GM18508 (cell line): ENCODE measurements at regions not wholly inside any gene's neighbourhood (a gene's known extent, or its start where the extent isn't known, plus 50 kb on each side); places are given as distances from the start of the nearest gene placed in this dataset.

ENCODE experiments used
- ATAC-seq: cut with Tn5 transposase; IDR thresholded peaks from one replicate; pipeline ENCODE4 v1.9.1; 2021; ENCODE audit warnings: moderate number of reproducible peaks; ENCODE audit not compliant: insufficient read depth, unreplicated experiment

DNA sequence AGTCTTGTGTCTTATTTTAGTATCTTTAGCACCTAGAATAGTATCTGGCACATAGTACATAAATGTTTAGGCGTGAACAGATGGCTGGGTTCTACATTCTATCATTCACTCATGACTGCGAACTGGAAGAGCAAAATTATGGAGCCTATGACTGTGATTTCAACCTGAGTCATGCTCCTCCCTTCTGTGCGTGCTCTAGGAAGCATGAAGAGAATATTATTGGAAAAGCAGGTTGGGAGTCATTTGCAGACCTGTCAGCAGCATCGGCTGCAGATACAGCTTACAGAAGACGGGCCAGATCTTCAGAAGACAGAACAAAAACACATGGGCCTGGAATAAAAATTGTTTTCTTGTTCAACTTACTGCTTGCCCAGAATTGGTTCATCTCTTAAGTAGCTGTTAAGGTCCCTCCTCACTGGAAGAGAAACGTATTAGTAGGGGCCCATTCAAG is 344.0 kb upstream of the USP24 start:
- no peak for ATAC-seq

DNA sequence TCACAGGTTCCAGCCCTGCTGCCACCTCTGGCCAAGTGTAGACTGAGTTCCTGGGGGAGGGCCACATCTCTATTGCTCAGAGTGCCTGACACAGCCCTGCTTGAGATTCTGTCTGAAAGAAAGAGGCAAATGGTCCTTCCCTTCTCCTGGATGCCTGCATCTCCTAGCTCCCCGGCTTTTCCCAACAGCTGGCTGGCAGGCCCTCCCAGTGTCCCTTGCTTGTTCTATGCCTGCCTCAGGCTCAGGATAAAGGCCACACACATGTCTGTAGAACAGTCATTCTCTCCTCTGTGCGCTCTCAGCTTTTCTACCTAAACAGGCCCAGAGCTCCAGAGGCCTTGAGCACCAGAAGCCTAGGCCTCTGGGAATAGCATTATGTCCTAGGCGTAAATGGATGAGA is 343.4 kb upstream of the USP24 start:
- no peak for ATAC-seq

DNA sequence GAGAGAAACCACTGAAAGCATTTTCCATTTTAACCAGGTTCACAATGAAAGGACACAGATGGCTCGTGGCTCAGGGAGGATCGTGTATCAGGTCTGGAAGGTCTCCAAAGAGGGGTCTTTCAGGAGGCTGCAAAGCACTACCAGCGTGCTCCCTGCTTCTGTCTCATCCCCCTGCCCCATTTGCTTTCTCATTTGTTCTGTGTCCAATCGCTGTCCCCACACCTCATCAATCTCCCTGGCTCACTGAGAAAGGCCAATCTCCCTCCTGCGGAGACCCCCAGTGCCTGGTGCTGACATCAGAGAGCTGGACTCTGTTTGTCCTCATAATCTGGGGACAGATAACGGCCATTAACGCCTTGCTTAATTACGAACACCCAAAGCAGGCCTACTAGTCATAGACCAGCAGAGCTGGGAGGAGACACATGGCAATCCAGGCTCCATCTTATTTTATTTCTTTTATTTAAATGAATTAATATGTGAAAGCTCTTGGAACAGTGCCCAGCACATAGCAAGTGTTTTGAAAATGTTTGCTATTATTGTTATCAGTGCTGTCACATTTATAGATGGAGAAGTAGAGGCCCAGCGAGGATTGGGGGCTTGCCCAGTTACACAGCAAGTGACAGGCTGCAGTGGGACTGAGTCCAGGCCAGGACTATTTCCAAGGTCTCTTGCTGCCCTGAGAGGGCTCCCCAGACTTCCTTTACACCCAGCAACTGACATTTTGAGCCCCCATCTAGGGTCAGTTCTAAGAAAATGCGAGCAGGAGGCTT is 341.0 kb upstream of the USP24 start:
- no peak for ATAC-seq

DNA sequence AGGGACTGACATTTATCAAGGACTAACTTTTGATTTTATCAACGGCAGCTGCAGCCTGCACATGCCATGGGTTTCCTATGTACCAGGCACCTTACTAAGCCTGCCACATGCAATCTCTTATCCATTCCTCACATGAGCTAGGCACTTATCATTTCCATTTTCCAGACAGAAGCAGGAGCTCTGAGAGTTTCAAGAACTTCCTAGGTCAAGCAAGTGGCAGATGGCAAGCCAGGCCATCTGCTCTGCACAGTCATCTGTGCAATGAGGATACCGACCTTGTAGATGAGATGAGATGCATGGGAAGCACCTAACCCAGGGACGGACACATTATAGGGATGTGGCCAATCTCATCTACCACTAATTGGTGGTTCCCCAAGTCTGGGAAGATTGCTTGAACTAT is 339.4 kb upstream of the USP24 start:
- no peak for ATAC-seq

DNA sequence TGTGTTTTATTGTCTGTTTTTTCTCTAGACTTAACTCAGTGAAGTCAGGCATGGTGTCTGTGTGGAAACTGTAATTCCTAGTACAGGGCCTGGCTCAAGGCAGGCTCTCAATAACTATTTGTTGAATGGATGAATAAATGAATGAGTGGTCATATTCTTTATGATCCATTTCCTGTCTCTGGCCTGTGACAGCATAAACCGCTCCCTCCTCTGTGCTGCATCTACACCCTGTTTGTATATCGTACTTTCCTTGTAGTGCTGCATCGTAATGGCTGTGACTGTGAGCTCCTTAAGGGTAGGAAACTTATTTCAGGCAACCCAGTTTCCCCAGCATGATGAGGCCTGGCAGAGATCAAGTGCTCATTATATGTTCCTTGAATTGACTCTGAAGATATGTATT is 337.5 kb upstream of the USP24 start:
- no peak for ATAC-seq

DNA sequence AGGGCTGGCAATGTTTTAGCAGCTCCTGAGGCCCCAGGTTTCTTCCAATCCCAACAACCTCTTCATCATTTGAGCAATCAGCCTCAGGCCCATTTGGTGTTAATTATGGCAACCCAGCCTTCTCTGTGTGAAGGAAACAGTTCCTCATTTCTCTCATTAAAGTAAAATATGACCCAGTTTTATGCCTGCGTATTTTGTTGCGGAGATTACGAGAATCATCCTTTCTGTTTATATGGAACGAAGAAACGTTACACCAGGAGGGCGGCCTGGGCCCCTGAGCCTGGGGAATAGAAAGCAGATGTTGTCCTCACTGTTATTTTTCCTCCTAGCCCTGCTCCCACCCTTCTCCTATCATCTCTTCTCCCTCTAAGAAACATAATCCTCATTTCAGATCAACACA is 332.2 kb upstream of the USP24 start:
- no peak for ATAC-seq

DNA sequence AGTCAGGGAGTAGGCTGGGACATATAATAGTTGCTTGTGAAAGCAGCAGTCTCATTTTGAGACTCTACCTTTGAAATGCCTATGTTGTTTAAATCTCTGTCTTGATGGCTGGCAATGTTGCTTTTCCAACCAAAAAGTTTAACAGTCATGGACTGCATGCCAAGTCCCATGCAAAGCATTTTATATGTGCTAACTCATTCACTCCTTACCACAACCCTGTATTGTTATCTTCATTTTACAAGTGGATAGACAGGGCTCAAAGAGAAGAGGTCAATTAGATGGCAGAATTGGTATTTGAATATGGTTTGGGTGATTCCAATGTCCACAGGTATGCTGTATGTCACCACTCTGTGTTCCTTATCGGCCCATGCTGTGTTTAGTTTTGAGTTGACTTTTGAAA is 331.4 kb upstream of the USP24 start:
- no peak for ATAC-seq

DNA sequence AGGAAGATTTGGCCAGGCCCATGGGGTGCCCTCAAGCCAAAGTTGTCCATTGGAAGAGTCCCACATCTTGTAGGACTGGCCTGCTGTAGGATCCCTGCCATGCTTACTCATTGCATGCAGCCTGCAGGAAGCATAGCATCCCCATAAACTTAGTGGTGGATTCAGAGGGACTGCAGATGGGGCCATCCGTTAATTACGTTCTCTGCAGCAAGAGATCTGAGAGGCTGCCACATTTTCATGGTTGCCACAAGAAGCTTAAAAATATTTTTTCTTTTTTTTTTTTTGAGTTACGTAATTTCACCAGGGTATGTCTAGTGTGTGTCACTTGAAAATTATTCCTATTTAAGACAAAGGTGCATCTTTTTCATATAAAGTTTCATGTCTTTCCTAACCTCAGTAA is 329.7 kb upstream of the USP24 start:
- ATAC-seq, result no peak

DNA sequence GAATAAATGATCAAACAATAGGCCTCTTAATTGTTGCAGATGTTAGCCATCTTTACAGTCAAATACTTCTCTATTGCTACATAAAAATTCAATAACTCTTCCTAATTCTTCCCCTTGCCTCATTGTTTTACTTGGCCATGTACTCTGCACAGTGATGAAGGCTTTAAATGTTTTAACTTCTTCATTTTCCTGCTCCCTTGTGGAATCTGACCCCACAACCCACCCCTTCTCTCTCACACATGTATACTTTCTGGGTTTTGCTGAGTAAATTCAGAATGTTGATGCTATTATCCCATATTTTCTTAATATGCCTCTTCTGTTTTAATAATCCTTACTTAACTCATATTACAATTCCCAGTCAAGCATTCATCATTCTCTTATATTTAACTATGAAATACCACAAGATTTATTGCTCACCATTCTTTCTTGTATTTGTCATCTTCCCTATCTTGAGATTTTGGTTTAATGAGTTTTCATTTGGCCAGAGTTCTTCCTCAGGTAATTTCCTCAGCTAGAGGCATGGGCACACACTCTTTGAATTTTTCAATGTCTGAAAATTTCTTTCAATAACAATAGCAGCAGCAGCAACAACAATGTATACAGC is 327.8 kb upstream of the USP24 start:
- ATAC-seq, result no peak

DNA sequence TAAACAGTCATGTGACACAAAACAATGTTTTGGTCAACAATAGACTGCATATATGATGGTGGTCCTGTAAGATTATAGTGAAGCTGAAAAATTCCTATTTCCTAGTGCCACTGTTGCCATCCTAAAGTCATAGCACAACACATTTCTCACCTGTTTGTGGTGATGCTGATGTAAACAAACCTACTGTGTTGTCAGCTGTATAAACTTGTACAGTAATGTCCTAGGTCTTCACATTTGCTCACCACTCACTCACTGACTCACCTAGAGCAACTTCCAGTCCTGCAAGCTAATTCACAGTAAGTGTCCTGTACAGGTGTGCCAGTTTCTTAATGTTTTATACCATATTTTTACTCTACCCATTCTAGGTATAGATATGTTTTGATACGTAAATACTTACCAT is 326.1 kb upstream of the USP24 start:
- no peak for ATAC-seq

DNA sequence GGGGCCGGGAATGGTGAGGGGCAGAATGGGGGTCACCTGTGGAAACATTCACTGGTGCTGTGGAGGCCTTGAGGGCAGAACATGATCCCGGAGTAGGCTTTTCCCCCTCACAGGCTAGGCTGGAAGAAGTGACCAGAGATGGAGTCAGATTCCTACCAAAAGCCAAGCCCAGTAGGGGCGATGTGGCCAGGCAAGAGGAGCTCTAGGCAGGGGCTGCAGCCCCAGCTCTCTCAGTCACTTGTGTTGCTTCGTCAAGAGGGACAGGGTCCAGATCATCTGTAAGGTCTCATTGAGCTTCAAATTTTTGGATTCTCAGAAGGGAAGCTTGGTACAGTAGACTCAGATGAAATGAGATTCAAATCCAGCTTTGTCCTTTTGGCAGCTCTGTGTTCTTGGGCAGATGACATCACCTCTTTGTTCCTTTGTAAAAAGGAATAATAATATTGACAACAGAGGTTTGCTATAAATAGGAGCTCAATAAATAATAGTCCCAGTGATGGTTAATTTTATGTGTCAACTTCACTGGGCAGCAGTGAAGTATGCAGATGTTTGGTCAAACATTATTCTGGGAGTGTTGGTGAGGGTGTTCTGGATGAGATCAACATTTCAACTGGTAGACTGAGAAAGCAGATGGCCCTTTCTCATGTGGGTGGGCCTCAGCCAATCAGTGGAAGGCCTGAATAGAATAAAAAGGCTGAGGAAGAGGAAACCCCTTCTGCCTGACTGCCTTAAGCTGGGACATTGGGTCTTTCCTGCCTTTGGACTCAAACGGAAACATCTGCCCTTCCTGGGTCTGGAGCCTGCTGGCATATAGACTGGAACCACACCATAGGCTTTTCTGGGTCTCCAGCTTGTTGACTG is 324.7 kb upstream of the USP24 start:
- no peak for ATAC-seq

DNA sequence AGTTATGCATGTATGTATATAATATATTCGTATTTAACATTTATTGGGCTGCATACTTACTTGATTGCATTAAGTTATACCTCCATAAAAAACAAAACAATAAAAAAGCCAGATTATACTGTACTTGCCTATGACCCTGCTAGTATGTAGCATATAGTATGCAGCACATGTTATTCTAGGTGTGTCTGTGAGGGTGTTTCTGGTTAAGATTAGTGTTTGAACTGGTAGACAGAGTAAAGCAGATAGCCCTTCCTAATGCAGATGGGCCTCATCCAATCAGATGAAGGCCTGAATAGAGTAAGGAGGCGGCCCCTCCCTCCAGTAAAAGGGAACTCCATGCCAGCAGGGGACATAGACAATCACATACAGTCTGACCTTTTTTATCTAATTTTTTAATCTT is 323.3 kb upstream of the USP24 start:
- no peak for ATAC-seq

DNA sequence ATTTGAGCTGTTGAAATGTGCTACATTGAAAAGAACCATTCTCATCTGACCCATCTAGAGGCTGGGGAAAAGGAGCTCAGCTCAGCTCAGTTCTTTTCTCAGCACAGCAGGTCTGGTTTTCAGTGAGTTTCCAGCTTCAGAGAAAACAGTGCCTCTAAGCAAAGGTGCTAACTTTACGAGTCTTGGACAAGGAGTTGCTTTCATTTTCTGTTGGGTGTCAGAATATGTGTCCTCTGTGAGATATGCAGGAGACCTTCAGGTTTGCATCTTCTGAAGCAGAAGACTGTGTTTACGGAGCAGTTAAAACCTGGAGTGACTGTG is 321.3 kb upstream of the USP24 start:
- ATAC-seq, result no peak

DNA sequence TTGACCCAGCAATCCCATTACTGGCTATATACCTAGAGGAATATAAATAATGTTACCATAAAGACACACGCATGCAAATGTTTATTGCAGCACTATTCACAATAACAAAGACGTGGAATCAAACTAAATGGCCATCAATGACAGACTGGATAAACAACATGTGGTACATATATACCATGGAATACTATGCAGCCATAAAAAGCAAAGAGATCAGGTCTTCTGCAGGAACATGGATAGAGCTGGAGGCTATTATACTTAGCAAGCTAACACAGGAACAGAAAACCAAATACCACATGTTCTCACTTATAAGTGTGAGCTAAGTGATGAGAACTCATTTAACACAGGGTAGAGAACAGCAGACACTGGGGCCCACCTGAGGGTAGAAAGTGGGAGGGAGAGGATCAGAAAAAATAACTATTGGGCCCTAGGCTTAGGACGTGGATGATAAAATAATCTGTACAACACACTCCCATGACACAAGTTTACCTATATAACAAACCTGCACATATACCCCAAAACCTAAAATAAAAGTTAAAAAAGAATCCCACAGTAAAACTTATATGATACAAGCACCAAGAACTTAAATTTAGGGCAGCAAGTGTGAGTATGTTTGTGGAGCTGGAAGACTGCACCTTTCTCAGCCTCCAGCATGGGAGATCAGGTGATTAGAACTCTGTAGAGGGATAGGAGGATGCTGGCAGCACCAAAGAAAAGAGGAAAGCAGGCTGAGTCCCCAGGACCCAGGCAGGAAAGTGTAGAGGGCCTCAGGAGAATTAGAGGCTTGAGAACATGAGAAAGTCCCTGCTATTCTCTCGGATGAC is 320.8 kb upstream of the USP24 start:
- ATAC-seq, result no peak

DNA sequence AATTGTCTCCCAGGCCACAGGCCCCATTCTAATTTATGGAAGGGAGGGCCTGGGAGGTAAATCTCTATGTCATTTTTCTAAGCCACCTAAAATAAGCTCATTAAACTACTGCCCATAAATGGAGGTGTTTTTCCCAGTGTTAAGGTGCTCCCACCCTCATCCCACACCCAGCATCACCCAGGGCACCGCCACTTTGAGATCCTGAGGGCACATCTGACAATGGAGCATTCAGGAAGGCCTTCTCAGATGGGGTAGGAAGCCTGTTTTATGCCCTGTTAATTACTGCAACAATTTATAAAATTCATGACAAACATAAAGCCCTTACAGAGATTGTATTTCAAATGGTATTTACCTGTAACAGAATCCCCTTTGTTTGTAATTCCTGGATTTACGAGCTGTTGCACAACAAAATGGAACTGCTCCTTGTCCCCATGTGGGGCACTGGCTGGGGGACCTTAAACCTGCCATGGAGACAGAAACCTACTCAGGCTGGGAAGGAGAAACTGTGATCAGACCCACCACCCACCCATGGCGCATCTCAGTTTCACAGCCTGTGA is 319.5 kb upstream of the USP24 start:
- no peak for ATAC-seq

DNA sequence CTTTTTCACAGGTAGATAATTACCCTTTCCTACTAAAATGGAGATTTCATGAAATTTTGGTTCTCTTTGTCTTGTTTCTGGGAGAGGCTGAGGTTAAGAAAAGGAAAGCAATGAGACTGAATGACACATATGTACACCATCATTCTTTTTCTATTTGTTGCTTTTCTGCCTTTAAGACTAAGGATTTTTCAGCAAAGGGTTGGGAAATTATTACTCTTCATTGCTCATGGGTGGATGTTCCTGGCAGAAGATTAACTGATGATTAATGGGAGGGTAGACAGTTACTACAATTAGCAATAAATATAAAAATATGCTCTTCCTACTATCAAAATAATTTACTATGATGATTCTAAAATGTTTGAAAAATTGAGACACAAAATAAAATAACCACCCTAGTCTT is 316.5 kb upstream of the USP24 start:
- ATAC-seq, result no peak

DNA sequence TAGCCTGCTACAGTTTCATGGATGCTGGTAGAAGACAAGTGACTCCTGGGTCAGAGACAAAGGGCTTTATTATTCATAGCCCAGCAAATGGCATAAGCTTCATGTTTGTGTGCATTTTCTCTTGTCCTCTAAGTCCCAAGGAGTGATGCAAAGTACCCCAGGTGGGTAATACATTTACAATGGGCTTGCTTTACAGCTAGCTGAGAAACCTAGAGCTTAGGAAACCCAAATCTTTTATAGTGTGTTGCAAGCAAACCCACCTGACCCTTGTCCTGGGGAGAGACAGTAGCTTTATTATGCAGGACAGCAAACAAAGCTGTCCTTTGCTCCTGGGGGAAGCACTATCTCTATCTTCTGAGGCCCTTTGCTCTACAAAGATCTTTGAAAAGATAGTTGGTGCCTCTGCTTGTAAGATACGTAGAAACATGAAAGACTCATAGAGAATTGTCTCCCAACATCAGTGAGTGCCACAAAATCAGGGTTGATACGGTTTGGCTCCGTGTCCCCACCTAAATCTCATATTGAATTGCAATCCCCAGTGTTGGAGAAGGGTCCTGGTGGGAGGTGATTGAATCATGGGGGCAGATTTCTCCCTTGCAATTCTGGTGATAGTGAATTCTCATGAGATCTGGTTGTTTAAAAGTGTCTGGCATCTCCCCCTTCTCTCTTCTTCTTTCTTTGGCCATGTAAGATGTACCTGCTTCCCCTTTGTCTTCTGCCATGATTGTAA is 315.8 kb upstream of the USP24 start:
- ATAC-seq, result no peak

DNA sequence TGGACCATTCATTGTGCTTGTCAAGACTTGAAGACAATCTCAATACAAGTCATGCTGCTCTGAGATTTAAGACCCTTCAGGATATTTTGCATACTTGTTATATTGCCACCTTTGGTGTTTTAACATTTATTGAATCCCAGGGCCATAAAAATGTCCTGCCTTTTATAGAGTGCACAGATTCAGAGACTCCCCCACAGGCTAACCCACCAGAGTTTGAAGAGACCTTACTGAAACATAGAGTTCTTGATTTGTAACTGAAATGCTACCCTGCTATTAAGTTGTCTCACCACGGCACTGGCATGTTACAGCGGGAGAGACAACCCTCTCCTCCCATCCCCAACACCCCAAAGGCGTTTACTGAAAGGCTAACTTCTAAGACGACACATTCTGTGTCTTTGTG is 313.9 kb upstream of the USP24 start:
- no peak for ATAC-seq

DNA sequence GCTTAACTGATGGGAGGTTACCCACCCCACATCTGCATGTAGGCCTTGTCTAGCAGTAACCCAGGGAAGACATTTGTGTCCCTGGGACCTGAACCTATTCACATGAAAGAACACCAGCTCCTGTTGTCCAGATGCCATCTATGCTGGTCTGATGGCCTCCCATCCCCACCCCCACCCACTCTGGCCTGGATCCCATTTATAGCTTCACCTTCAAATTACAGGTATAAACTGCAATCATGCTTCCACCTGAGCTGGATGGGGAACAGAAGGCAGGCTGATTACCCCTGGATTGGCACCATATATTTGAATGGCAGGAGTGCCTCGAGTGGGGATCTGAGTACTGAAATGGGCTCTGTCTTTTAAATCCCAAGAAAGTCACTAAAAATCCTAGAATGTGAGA is 312.7 kb upstream of the USP24 start:
- ATAC-seq, result no peak

DNA sequence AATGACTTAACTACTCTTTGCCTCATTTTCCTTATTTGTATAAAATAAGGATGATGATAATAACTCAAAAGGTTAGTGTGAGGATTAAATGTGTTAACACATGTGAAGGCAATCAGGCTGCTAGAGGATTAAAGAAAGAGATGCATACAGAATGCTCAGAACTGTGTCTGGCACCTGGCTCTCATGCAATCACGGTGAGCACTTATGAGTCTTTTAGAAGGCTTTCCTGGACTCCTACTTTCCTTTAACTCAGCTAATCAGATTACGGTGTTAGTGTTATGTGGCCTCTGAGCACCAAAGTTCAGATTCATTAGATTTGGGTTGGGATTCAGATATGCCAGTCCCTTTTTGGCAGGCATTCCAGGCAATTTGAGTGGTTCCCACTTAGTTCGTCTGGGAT is 311.6 kb upstream of the USP24 start:
- ATAC-seq, result no peak
